HEK293 (cell line): ENCODE measurements at regions not wholly inside any gene's neighbourhood (a gene's known extent, or its start where the extent isn't known, plus 50 kb on each side); places are given as distances from the start of the nearest gene placed in this dataset.

Source experiments
- CTCF ChIA-PET: fragments of 350-600 bp; formaldehyde crosslinking; extraction: SDS; loops from one replicate; lab custom pipeline; 2021; ENCODE audit warnings: antibody characterized with exemption; lab: Yijun Ruan, JAX
- POLR2A ChIA-PET: fragments of 300-600 bp; formaldehyde crosslinking; extraction: SDS; loops from one replicate; lab custom pipeline; 2020; ENCODE audit warnings: antibody characterized with exemption, inconsistent platforms; lab: Yijun Ruan, JAX
- H3K27ac ChIP-seq: fragments of 200-500 bp; sonication (Bioruptor generic); 2 replicates; pipeline ENCODE4 v1.5.1; 2014; ENCODE audit warnings: low read depth, low read length, control low read depth, inconsistent platforms; ENCODE audit errors: extremely low read depth
- H3K36me3 ChIP-seq, 2 experiments: fragments of 200-500 bp in 1 of 2; sonication (Bioruptor generic) in 1 of 2; 1 replicate in 1 of 2; 2 replicates in 1 of 2; pipeline ENCODE4 v1.5.1; 2014 to 2017; ENCODE audit warnings: inconsistent platforms in 2 of 2, low read length in 2 of 2; ENCODE audit not compliant: control insufficient read depth in 2 of 2, insufficient read depth in 1 of 2
- H3K4me1 ChIP-seq: fragments of 200-500 bp; sonication (Bioruptor generic); 2 replicates; pipeline ENCODE4 v1.5.1; 2014; ENCODE audit warnings: mild to moderate bottlenecking, low read length, inconsistent platforms; ENCODE audit not compliant: control insufficient read depth, insufficient read depth
- H3K4me3 ChIP-seq: 2 replicates; pipeline ENCODE4 v1.5.1; 2011; ENCODE audit warnings: low read depth, mild to moderate bottlenecking, control low read depth, low read length, moderate library complexity
- H3K9me3 ChIP-seq: fragments of 200-500 bp; sonication (Bioruptor generic); 2 replicates; pipeline ENCODE4 v1.5.1; 2014; ENCODE audit warnings: low read depth, low read length, inconsistent platforms; ENCODE audit not compliant: control insufficient read depth, insufficient read depth
- ATF2 ChIP-seq: fragments of 450-650 bp; formaldehyde crosslinking; IDR thresholded peaks from 2 replicates; pipeline ENCODE4 v1.5.1; 2016; ENCODE audit warnings: missing biosample characterization, missing genetic modification characterization, low read depth
- GLI2 ChIP-seq: fragments of 450-650 bp; formaldehyde crosslinking; IDR thresholded peaks from 2 replicates; pipeline ENCODE4; 2017; ENCODE audit warnings: missing biosample characterization, missing genetic modification characterization, low read depth, borderline replicate concordance
- MYNN ChIP-seq: fragments of 450-650 bp; formaldehyde crosslinking; IDR thresholded peaks from 2 replicates; pipeline ENCODE4 v1.5.1; 2016; ENCODE audit warnings: missing biosample characterization, missing genetic modification characterization, borderline replicate concordance
- PRDM6 ChIP-seq: fragments of 450-650 bp; formaldehyde crosslinking; IDR thresholded peaks from 2 replicates; pipeline ENCODE4 v1.5.1; 2017; ENCODE audit warnings: missing biosample characterization, missing genetic modification characterization
- TCF7L2 ChIP-seq: IDR thresholded peaks from 2 replicates; pipeline ENCODE4 v1.6.1; 2011; ENCODE audit warnings: low read depth, mild to moderate bottlenecking, inconsistent platforms, low read length, moderate library complexity, borderline replicate concordance
- ZFHX2 ChIP-seq: fragments of 450-650 bp; formaldehyde crosslinking; conservative IDR thresholded peaks from 2 replicates; pipeline ENCODE4 v1.5.1; 2016; ENCODE audit warnings: missing biosample characterization, missing genetic modification characterization
- ZNF112 ChIP-seq: fragments of 450-650 bp; formaldehyde crosslinking; IDR thresholded peaks from 2 replicates; pipeline ENCODE4 v1.5.0; 2017; ENCODE audit warnings: missing biosample characterization, missing genetic modification characterization
- ZNF19 ChIP-seq: fragments of 450-650 bp; formaldehyde crosslinking; IDR thresholded peaks from 2 replicates; pipeline ENCODE4; 2016; ENCODE audit warnings: missing biosample characterization, missing genetic modification characterization, low read depth
- ZNF324 ChIP-seq: fragments of 450-650 bp; formaldehyde crosslinking; IDR thresholded peaks from 2 replicates; pipeline ENCODE4 v1.5.1; 2016; ENCODE audit warnings: missing biosample characterization, missing genetic modification characterization
- ZNF544 ChIP-seq: fragments of 450-650 bp; formaldehyde crosslinking; IDR thresholded peaks from 2 replicates; pipeline ENCODE4 v1.5.0; 2017; ENCODE audit warnings: missing biosample characterization, missing genetic modification characterization
- ZNF596 ChIP-seq: fragments of 450-650 bp; IDR thresholded peaks from 2 replicates; pipeline ENCODE4 v1.5.0; 2018; ENCODE audit warnings: missing biosample characterization, mild to moderate bottlenecking, missing genetic modification characterization, moderate library complexity
- ZNF626 ChIP-seq: fragments of 450-650 bp; sonication (Bioruptor Pico); formaldehyde crosslinking; IDR thresholded peaks from 2 replicates; pipeline ENCODE4 v1.5.1; 2018; ENCODE audit warnings: missing biosample characterization, missing genetic modification characterization, inconsistent platforms
- ZNF76 ChIP-seq: fragments of 450-650 bp; formaldehyde crosslinking; IDR thresholded peaks from 2 replicates; pipeline ENCODE4; 2016; ENCODE audit warnings: low read depth, missing biosample characterization, missing genetic modification characterization, borderline replicate concordance
- ZXDB ChIP-seq: fragments of 450-650 bp; formaldehyde crosslinking; IDR thresholded peaks from 2 replicates; pipeline ENCODE4 v1.5.1; 2016; ENCODE audit warnings: missing biosample characterization, missing genetic modification characterization
- TF ChIP-seq, protein P1 (sequence below): fragments of 450-650 bp; formaldehyde crosslinking; IDR thresholded peaks from 2 replicates; pipeline ENCODE4 v1.5.1; 2017; ENCODE audit warnings: missing biosample characterization, missing genetic modification characterization
- TF ChIP-seq, protein P2 (sequence below): fragments of 450-650 bp; formaldehyde crosslinking; IDR thresholded peaks from 2 replicates; pipeline ENCODE4 v1.5.1; 2016; ENCODE audit warnings: missing biosample characterization, missing genetic modification characterization
- TF ChIP-seq, protein P3 (sequence below): fragments of 450-650 bp; formaldehyde crosslinking; conservative IDR thresholded peaks from 2 replicates; pipeline ENCODE4 v1.5.1; 2016; ENCODE audit warnings: low read depth, missing biosample characterization, missing genetic modification characterization
- TF ChIP-seq, protein P4 (sequence below): fragments of 450-650 bp; formaldehyde crosslinking; IDR thresholded peaks from 2 replicates; pipeline ENCODE4 v1.5.1; 2016; ENCODE audit warnings: missing biosample characterization, missing genetic modification characterization

- no peaks in the 10 kb centered on the region for H3K4me1 ChIP-seq
- H3K9me3 ChIP-seq = no peaks in the 10 kb centered on the region
- no peaks in the 10 kb centered on the region for H3K36me3 ChIP-seq
- no peak overlapping the region for H3K4me3 ChIP-seq
- POLR2A ChIA-PET = no interaction called here
- TF ChIP-seq ZNF596 (tag by site-specific recombination) (peak; percentile 65; the same call in 1 of the 2 replicates), TCF7L2 (no peak)
- TF ChIP-seq, all 188 proteins: peak for 1
- H3K27ac ChIP-seq = no peak overlapping the region
- CTCF ChIA-PET = interaction anchor here (0.7 kb wide), 1 partner anchor 15 kb away, joined by 3 read pairs; no protein-coding TSS in a partner anchor
Observed at GRCh38 chr2:58460670-58461069, 219.5 kb upstream of the FANCL start.

GRCh38 chr2:58449286-58450010, 208.3 kb upstream of the FANCL start:
- TF ChIP-seq MYNN (tag by site-specific recombination) = peak; percentile 83
- TF ChIP-seq PRDM6 (tag by site-specific recombination) = no peak
- TF ChIP-seq ZNF596 (tag by site-specific recombination) = no peak
- TF ChIP-seq, protein P1, sequence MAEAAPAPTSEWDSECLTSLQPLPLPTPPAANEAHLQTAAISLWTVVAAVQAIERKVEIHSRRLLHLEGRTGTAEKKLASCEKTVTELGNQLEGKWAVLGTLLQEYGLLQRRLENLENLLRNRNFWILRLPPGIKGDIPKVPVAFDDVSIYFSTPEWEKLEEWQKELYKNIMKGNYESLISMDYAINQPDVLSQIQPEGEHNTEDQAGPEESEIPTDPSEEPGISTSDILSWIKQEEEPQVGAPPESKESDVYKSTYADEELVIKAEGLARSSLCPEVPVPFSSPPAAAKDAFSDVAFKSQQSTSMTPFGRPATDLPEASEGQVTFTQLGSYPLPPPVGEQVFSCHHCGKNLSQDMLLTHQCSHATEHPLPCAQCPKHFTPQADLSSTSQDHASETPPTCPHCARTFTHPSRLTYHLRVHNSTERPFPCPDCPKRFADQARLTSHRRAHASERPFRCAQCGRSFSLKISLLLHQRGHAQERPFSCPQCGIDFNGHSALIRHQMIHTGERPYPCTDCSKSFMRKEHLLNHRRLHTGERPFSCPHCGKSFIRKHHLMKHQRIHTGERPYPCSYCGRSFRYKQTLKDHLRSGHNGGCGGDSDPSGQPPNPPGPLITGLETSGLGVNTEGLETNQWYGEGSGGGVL = 0 out of 2 replicates have a peak, but pooled peaks have one; percentile 22
- TF ChIP-seq ZNF19 = no peak
- TF ChIP-seq ZNF324 (tag by site-specific recombination) = no peak
- no peak for TF ChIP-seq TCF7L2
- TF ChIP-seq ATF2 = 0 out of 2 replicates have a peak, but pooled peaks have one; percentile 23
- no peak for TF ChIP-seq ZNF76 (tag by site-specific recombination)
- no peak overlapping the region for H3K4me3 ChIP-seq
- ChIA-PET CTCF (interaction anchor here (0.5 to 2.0 kb wide), 12 partner anchors 79 to 1485 kb away, joined by 3 to 13 read pairs (median 3); no protein-coding TSS in a partner anchor), POLR2A (no interaction called here)
- H3K27ac ChIP-seq = no peak overlapping the region
- no peaks in the 10 kb centered on the region for H3K9me3 ChIP-seq
- H3K4me1 ChIP-seq = no peaks in the 10 kb centered on the region
- H3K36me3 ChIP-seq = no peaks in the 10 kb centered on the region

GRCh38 chr2:58448845-58449244, 207.7 kb upstream of the FANCL start:
- no peak overlapping the region for H3K4me3 ChIP-seq
- H3K36me3 ChIP-seq = no peaks in the 10 kb centered on the region
- ChIA-PET CTCF (interaction anchor here (0.6 to 2.0 kb wide), 13 partner anchors 25 to 894 kb away, joined by 3 to 13 read pairs (median 3); no protein-coding TSS in a partner anchor), POLR2A (no interaction called here)
- H3K27ac ChIP-seq = no peak overlapping the region
- H3K9me3 ChIP-seq = no peaks in the 10 kb centered on the region
- no peaks in the 10 kb centered on the region for H3K4me1 ChIP-seq
- TF ChIP-seq, protein P2, sequence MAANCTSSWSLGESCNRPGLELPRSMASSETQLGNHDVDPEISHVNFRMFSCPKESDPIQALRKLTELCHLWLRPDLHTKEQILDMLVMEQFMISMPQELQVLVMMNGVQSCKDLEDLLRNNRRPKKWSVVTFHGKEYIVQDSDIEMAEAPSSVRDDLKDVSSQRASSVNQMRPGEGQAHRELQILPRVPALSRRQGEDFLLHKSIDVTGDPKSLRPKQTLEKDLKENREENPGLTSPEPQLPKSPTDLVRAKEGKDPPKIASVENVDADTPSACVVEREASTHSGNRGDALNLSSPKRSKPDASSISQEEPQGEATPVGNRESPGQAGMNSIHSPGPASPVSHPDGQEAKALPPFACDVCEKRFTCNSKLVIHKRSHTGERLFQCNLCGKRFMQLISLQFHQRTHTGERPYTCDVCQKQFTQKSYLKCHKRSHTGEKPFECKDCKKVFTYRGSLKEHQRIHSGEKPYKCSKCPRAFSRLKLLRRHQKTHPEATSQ (tag by site-specific recombination) = no peak
- TF ChIP-seq ZNF626 (no peak), ZFHX2 (tag by site-specific recombination) (no peak), ZXDB (tag by site-specific recombination) (no peak), ZNF112 (tag by site-specific recombination) (no peak), ZNF544 (tag by site-specific recombination) (no peak), GLI2 (tag by site-specific recombination) (no peak)
- TF ChIP-seq, protein P3, sequence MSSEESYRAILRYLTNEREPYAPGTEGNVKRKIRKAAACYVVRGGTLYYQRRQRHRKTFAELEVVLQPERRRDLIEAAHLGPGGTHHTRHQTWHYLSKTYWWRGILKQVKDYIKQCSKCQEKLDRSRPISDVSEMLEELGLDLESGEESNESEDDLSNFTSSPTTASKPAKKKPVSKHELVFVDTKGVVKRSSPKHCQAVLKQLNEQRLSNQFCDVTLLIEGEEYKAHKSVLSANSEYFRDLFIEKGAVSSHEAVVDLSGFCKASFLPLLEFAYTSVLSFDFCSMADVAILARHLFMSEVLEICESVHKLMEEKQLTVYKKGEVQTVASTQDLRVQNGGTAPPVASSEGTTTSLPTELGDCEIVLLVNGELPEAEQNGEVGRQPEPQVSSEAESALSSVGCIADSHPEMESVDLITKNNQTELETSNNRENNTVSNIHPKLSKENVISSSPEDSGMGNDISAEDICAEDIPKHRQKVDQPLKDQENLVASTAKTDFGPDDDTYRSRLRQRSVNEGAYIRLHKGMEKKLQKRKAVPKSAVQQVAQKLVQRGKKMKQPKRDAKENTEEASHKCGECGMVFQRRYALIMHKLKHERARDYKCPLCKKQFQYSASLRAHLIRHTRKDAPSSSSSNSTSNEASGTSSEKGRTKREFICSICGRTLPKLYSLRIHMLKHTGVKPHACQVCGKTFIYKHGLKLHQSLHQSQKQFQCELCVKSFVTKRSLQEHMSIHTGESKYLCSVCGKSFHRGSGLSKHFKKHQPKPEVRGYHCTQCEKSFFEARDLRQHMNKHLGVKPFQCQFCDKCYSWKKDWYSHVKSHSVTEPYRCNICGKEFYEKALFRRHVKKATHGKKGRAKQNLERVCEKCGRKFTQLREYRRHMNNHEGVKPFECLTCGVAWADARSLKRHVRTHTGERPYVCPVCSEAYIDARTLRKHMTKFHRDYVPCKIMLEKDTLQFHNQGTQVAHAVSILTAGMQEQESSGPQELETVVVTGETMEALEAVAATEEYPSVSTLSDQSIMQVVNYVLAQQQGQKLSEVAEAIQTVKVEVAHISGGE (tag by site-specific recombination) = no peak
- TF ChIP-seq, protein P4, sequence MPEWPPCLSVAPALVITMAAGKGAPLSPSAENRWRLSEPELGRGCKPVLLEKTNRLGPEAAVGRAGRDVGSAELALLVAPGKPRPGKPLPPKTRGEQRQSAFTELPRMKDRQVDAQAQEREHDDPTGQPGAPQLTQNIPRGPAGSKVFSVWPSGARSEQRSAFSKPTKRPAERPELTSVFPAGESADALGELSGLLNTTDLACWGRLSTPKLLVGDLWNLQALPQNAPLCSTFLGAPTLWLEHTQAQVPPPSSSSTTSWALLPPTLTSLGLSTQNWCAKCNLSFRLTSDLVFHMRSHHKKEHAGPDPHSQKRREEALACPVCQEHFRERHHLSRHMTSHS (tag by site-specific recombination) = no peak
